ENCODE measurements at regions not wholly inside any gene's neighbourhood (a gene's known extent, or its start where the extent isn't known, plus 50 kb on each side); places are given as distances from the start of the nearest gene placed in this dataset.
"Not testable (repeated sequence)": the region's sequence is repeated elsewhere in the genome, so short reads cannot be mapped to it uniquely, and the experiment has no call there.

DNA sequence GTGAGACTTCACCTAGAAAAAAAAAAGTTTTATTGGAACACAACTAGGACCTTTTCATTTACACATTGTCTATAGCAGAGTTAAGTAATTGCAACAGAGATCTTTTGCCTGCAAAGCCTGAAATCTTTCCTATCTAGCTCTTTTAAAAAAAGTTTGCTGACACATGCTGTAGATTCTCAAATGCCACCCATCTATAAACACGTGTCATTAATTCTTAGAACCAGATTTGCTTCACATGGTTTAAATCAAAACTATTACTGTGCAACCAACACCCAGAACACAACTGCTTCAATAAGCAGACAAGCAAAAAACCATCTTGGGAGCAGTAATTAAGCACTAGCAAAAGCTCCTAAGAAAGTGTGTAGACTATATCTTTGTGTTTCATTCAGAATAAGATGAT is 55.0 kb downstream of the OXSM start:
- DNase-seq = no peak

DNA sequence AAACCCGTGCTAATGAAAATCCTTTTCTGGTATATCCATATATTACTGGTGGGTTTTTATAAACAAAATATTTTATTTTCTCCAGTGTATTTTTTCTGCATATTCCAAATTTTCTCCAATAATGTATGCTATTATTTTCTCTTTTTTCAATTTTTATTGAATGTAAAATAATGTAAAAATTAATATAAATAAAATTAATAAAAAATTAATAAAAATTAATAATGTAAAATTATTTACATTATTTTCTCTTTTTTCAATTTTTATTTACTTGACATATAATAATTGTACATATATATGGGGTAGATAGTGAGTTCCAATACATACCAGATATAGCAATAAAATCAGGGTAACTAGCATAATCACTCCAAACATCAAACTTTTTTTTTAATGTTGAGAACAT is 56.4 kb downstream of the OXSM start:
- no peak for DNase-seq

DNA sequence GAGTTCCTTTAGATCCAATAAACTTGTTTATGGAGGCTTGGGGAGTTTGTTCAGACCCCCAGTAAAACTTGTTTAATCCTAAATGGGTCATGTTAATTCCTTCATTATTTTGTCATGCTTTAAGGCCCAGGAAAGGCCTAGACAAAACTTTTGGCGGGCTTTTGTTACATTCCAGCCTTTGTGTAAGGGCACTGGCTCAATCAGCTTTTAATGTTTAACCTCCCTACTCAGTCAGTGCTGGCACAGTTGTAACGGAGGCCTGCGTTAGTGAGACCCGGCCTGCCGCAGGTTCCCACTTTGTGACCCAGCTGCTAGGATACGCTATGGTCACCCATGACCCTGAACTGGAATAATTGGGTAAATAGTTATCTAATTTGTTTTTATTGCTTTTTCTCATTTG is 59.2 kb downstream of the OXSM start:
- DNase-seq = no peak

DNA sequence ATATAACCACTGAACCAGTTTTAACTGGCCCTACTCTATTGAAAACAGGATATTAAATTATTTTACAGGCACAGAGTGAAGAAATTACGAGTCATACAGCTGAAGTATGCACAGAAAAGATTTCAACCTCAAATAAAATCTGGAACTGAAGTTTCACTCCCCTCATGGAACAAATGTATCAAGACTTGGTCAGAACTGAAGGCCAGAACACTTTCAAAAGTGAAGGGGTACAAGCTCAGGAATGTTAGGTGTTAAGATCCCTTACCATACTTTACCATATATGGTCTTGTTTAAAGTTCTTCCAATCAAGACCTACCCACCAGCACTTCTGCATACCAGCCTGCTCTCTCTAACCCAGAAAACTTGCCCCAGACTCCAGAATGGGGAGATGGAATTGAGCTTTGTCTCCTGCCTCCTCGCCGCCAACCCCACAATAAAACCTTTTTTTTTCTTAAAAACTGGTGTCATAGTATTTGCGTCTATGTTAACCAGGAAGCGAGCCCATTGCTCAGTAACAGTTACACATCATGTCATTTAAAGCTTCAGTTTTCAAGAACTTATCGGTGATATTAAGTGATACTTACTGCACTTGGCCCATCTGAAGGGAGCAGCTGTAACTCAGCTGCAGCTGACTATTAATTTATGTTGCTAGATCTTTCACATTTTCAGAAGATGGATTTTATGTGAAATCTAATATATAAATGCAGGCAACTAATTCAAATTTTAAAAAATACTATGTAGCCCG is 59.9 kb downstream of the OXSM start:
- DNase-seq = no peak

DNA sequence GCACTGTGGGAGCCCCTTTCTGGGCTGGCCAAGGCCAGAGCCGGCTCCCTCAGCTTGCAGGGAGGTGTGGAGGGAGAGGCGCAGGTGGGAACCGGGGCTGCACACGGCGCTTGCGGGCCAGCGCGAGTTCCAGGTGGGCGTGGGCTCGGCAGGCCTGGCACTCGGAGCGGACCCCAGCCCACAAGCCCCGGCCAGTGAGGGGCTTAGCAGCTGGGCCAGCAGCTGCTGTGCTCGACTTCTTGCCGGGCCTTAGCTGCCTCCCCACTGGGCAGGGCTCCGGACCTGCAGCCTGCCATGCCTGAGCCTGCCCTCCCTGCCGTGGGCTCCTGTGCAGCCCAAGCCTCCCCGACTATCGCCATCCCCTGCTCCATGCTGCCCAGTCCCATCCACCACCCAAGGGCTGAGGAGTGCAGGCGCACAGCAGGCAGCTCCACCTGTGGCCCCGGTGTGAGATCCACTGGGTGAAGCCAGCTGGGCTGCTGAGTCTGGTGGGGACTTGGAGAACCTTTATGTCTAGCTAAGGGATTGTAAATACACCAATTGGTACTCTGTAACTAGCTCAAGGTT is 61.9 kb downstream of the OXSM start:
- DNase-seq = not testable (repeated sequence)

DNA sequence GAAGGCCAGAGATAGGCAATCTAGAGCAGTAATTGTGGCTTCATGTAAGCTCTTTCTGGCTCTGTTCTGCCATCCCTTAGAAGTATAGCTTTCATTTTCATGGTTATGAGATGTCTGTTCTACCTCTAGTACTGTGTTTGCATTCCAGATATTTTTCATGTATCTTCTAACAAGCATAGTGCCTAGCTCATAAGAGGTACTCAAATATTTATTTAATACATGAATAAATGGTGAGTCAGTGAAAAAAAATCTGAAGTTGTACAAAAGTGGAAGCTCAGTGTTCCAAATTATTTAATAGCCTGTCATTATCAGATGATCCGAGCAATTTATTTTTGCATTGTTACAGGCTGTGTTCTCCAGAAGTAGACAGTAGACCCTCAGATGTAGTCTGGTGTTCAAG is 64.3 kb downstream of the OXSM start:
- DNase-seq = no peak

DNA sequence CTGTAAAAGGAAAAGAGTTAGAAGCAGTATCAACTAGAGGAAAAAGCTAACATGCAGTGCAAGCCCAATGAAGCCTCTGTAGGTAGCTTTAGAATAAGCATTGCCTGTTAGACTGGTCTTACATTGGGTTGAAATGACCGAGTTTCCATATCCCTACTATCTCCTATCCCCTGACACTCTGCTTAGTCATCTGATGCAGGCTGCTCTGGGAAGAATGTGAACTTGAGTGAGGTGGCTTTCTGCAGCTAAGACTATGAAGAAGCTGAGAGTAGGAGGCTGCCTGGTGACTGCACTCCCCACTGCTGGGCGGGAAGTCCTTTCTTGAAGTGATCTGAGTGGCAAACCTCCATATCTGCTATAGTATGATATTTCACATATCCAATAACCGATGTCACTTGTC is 64.7 kb downstream of the OXSM start:
- DNase-seq = no peak

DNA sequence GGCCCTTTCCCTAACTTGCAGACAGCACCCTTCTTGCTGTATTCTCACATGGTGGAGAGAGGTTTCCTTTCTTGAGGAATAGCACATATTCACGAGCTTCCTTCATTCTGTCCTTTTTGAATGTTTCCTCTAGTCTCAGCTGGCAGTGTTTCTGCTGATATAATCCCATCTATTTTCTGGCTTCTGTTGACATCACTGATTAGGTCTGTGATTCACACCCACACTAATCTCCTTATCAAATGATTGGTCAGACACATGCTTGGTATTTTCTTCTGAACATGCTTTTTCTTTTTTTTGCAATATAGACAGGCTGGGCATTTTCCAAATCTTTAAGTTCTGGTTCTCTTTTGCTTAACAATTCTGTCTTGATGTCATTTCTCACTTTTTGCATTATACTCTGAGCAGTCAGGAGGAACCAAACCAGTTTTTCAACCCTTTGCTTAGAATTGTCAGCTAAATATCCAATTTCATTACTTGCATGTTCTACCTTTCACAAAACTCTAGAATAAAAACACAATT is 65.4 kb downstream of the OXSM start:
- DNase-seq = no peak

DNA sequence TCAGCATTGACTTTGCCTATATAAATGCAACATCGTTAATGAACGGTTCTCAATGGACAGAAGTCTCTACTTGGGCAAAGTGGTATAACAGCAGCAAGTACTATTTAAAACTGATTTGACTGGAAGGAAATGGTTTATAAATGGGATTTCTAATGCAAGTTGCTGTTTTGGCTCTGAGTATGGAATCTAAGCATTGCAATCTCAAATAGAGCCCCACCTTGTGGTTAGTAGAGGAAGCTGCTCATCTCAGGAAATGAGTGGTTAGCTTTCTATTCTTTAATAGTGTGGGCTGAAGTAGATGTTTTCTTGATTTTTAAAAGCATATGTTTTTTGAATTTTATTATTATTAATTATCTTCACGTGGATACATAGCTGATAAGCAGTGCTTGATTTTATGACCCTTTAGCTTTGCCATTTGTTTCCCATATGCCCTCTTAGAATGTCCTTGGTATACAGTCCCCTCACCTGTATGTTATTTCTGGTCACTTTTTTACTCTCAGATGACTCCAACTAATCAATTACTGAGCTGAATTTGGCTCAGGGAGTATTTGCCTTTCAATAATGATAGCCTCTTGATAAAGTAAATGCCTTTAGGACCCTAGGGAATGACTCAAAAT is 67.1 kb downstream of the OXSM start:
- DNase-seq = no peak

DNA sequence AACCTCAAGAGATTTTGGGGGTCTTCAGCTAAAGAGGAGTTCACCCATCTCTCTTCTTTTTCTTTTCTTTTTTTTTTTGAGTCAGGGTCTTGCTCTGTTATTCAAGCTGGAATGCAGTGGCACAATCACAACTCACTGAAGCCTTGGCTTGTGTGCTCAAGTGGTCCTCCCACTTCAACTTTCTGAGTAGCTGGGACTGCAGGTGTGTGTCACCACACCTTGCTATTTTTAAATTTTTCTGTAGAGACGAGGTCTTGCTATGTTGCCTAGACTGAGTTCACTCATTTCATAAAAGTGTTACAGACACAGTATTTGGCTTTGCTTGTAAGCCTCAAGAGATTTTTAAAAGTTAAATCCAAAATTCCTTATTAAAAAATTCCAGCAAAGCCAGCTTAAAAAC is 71.7 kb downstream of the OXSM start:
- DNase-seq = no peak

DNA sequence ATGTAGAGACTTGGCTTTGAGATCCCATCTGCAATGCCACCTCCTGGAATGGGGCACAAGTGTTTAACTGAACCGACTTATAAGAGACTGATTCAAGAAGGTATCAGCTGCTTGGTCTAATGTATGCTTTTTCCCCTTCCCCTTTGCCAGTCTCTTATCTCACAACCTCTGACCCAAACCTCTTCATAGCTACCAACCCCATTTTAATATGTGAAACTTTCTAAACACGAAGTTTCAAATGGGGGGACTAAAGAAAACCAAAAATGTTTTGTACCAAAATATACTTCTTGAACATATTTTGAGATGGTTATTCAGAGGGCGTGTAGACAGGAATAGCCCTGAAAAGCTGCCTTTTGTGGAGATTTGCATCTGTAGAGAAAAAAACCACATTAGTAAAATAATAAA is 73.1 kb downstream of the OXSM start:
- DNase-seq = no peak

DNA sequence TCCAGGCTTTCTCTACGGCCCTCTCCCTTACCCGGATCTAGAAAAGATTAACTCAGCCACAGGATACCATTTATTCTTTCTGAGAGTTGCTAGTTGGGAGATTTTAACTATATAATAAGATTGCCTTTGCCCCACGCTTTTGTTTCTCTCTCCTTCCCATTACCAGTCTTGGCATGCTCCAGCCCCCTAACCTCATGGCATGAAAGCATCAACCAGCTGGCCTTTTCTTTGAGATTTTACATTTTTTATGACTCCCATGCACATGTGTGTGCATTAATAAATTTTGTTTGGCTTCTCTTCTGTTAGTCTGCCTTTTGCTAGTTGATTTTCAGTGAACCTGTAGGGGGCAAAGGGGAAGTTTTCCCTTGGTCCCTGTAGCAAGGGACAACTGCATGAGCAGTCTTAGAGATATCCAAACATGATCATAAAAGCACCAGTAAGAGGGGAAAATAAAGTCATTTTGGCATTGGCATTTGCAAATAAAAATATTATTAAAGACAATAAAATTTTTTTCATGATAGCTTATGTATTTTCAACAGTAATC is 73.6 kb downstream of the OXSM start:
- no peak for DNase-seq

DNA sequence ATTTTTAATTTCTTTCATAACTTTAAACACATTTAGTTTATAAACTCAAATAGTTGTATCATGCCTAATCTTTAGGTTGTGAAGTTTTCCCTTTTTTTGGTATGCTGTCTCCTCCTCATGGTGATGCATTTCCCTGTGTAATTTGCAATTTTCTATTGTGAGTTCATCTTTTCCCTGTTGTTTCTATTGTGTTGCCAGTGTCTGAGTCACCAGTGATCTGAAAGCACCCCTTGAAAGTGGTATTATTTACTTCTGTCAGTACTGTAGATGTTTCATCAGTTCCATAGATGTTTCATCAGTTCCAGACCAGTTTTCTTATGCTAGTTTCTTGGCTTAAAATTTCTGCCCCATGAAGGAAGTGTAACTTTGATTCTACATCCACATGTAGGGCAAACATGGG is 80.6 kb downstream of the OXSM start:
- DNase-seq = no peak

DNA sequence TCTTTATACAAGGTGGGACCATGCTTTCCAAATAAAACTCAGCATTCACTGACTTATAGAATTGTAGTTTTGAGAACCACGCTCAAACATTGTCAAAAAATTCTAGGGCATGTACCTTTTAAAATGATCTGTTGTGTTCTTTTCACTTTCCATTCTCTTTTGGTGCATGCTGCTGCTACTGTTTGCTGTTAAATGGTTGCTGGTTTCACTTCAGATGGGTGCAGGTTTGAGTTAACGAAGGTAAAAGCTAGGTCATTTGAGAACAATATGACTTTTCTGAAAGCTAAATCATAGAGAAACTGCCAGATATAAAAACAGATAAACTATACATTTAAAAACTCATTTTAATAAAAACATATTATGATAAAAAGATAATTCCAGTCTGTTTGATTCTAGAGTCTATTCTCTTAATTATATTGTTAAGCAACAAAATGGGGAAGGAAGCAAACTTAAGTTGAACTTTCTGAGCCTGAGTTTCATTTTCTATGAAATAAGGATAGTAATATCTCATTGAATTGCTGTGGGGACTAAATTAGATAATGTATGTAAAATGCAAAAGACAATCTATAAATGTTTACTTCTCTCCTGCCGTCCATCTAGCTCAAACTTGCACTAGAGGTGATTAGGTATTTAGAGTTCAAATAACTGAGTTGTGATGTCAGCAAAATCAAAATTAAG is 82.4 kb downstream of the OXSM start:
- DNase-seq = no peak

DNA sequence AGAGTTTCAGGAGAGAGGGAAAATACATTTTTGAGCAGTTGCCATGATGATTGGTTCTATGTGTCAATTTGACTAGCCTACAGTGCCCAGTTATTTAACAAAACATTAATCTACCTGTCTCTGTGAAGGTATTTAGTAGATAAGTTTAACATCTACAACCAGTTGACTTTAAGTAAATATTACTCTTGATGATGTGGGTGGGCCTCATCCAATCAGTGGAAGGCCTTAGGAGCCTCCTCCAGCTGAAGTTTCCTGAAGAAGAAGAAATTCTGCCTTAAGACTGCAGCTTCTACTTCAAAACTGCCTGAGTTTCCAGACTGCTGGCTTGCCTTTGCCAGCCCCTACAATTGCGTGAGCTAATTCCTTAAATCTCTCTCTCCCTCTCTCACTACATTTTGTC is 93.6 kb downstream of the OXSM start:
- DNase-seq = no peak

DNA sequence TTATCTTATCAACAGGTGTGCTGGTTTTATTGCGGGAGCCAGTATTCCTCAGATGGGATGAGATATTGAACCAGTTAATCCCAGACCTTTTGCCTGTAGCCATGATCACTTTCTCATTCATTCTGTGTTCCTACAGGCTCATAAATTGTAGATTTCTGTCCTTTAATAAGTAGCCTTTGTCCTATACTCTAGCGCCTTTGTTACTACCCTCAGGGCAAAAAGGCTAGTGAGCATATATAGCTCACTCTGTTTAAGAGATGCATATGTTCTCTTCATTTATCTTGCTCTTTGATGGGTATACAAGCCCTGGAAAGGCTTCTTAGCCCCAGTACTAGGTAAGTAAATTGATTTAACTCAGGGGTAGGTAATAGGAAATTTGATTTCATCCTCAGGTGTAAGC is 95.1 kb downstream of the OXSM start:
- no peak for DNase-seq

DNA sequence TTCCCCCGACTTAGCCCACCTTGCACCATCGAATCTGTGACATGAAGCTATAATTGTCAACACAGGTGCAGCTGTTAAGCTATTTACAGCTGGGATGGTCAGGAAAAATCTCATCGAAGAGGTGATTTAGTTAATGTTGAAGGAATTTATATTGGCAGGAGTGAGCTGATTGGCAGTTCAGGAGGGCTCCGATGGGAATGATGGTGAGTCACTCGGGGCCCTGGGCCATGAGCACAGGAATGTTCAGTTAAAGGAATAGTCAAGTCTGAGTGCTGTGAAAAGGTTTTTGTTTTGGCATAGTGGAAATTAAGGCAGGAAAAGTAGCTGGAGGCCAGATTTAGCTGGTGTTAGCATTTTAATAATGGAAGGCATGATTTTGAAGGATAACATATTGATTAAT is 95.7 kb downstream of the OXSM start:
- DNase-seq = no peak

DNA sequence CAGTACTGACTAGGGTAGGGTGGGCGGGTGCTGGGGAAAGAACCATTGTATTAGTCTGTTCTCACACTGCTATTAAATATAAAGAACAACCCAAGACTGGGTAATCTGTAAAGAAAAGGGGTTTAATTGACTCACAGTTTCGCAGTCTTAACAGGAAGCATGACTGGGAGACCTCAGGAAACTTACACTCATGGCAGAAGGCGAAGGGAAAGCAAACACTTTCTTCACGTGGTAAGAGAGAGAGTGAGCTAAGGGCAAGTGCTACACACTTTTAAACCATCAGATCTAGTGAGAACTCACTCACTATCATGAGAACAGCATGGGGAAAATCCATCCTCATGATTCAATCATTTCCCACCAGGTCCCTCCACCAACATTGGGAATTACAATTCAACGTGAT is 98.0 kb downstream of the OXSM start:
- DNase-seq = no peak

DNA sequence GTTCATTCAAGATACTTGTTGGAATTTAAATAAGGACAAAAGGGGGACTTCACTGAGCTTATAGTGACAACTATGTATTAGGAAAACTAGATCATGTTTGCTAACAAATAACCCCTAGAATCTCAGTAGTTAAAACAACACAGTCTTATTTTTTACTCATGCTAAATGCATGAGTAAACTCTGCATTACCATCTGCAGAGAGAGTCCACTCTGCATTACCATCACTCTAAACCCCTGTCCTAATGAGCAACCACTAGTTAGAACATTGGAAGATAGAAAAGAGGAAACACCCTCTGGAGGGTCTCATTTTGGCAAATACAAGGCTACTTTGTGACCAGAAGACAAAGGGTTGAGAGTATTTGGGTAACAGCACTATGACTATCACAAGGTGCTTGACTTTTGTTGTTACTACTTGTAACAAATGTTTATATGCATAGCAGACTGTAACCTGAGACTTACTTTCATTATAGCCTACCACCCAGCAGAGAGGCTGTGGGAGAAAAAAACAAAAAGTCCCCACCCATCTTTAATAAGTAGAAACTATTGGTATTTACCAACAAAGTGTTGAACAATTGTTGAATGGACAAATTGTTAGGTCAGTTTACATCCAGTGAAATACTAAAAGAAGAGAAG is 99.1 kb downstream of the OXSM start:
- DNase-seq = no peak

DNA sequence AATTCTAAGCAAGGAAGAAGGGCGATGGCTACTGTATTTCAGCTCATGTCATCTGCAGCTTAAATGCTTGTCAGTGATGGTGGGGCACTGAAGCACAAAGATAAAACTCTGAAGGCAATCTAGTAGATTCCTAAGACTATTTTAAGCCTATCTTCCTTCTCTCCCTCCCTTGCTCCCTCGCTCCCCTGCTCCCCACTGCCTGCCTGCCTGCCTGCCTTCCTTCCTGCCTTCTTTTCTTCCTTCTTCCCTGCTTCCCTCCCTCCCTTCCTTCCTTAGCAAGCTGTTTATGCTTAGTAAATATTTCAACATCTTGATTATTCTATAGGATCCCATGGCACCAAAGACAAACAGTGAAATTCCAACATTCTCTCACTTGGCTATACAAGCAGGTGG is 99.6 kb downstream of the OXSM start:
- DNase-seq = no peak

DNA sequence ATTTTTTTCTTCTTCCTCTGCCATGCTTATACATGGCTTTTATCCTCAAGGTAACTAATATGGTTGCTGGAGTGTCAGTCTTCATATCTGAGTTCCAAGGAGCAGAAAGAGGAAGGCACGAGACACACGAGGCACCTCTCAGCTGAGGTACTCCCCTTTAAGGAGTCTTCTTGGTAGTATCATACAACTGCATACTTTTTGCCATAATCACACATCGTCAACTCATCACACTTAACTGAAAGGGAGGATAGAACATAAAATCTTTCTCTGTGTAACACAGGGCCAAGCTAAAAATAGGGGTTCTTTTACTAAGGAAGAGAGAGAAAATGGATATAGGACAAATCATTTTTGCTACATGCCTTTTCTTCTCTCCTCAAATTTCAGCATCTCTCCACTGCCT is 104.2 kb downstream of the OXSM start:
- DNase-seq = no peak

DNA sequence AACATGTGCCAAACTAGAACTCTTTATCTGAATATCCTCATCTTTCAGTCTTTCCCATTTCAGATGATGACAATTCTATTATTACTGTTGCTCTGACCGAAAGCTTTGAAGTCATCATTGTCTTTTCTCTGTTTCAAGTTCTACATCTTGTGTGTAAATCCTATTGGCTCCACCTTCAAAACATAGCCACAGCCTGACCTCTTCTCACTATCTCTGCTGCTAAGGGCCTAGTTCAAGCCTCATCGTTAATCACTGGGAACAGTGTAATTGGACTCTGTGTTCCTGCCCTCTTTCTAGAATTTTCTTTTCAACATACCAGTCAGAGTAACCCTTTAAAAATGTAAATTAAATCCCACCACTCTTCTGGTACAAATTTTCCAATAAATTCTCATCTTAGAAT is 105.1 kb downstream of the OXSM start:
- no peak for DNase-seq

DNA sequence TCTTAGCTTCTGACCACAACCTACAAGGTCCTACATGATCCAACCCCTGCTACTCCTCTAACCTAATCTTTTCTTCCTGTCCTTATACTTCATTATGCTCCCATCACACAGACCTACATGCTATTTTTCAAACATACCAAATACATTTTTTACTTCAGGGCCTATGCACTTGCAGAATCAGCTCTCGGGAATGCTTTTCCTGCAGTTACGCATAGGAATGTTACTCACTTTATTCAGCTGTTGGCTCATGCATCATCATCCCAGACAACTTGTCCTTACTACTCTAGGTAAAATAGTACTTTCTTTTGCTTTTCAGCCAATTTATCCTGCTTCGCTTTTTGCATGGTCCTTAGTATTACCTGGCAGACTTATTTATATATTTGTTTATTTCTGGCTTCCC is 105.6 kb downstream of the OXSM start:
- DNase-seq = no peak
